Occipital lobe (tissue), 1 donor: ENCODE measurements at regions not wholly inside any gene's neighbourhood (a gene's known extent, or its start where the extent isn't known, plus 50 kb on each side); places are given as distances from the start of the nearest gene placed in this dataset.

Source experiments
- DNase-seq: peaks from one replicate; lab custom pipeline; 2025; lab: John Stamatoyannopoulos, UW

GRCh38 chr12:91561301-91561957 is 378.8 kb upstream of the DCN start:
- DNase-seq, result no peak

GRCh38 chr12:91556909-91557308 is 374.3 kb upstream of the DCN start:
- DNase-seq, result no peak

- no peak for DNase-seq
Measured at GRCh38 chr12:91555436-91556415, 373.1 kb upstream of the DCN start.

GRCh38 chr12:91551927-91552326 is 369.3 kb upstream of the DCN start:
- DNase-seq, result no peak

GRCh38 chr12:91551242-91551641 is 368.6 kb upstream of the DCN start:
- no peak for DNase-seq

GRCh38 chr12:91542666-91543065 is 360.0 kb upstream of the DCN start:
- no peak for DNase-seq

- DNase-seq, result no peak
Measured at GRCh38 chr12:91542067-91542466, 359.4 kb upstream of the DCN start.

GRCh38 chr12:91538418-91538817 is 355.8 kb upstream of the DCN start:
- DNase-seq, result no peak

GRCh38 chr12:91533366-91533765 is 350.7 kb upstream of the DCN start:
- no peak for DNase-seq

DNA sequence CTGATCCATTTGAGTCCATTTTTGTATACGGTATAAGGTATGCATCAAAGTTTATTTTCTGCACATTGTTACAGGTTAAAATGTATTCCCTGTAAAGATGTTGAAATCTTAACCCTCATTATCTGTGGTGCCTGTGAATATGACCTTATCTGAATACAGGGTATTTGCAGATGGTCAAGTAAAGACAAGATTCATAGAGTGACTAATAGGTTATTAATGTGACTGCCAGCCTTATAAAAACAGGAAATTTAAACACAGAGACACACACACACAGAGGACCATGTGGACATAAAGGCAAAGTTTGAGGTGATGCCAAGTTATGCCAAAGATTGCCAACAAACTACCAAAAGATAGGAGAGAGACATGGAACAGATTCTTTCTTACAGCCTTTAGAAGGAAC is 347.2 kb upstream of the DCN start:
- no peak for DNase-seq

DNA sequence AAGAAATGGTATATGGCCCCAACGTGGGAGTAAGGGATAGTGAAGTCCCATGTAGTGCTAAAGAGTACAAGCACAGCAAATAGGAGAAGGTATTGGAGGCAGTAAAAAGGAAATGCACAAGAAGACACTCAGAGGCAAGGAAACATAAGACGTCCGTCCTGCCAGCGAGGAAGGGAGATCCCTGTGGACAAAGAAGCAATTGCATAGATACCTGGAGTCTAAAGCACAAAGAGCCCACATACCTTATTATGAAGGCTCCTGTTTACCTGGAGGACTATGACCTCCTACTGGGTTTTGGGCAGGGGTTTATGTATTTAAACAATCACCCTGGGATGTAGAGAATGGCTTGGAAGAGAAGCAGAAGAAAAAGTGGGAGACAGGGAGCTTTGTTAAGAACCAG is 341.2 kb upstream of the DCN start:
- DNase-seq, result no peak

- no peak for DNase-seq
Measured at GRCh38 chr12:91516695-91517047, 334.1 kb upstream of the DCN start.

DNA sequence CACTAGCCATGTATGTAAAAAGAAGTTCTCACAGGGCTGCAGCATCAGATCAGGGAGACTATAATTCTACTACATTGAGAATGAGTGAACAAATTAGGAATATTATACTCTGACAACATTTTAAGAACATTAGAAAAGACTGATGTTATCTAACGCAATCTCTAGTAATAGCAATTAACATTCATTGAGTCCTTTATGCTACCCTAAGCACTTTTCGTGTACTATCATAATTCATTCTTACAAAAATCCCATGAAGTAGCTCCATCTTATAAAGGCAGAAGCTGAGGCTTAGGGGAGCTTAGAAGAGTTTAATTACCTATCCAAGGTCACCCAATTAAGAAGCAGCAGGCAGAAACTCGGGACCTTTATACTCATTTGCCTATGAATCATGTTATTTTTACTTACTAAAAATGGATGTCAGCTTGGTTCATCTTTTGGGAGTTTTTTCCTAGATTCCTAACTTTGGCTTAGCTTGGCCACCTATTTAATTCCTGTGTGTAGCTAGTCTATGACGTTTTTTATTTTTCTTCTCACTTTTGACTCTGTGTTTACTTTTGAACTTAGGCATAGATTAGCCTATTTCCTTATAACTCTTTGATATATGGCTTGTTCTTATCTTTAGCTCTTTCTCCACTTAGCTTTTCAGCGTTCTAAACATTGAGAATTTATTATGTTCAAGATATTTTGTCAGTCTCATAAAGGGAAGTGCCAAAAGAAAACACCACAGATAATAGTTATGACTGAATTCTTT is 333.5 kb upstream of the DCN start:
- DNase-seq, result no peak

- DNase-seq, result peak; percentile 3
Measured at GRCh38 chr12:91513313-91513712, 330.7 kb upstream of the DCN start.

DNA sequence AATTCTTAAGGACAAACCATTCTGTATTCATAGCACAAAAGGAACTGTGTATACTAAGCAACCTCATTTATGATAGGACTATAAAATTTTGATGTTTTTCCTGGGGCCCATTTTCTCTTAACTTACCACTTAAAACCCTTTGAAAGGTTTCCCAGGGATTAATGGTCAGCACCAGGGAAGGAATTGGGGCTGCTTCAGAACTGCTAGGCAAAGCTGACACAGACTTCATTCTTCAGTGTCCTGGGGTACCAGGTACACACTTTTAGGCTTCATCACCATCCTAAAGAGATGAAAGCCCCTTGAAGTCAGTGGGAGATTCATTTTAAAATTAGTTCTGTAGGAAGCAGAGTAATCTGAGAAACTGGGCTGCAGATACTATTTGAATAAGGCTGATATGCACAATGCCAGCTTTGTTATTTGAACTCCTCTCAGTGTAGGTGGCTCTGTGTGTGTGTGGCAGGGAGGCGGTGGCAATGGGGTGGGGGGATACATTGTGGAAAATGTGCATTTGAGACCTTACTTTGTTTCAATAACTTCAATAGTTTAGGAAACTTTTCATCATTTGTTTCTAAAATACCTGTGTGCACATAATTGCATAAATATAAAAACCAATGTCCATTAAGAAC is 329.3 kb upstream of the DCN start:
- DNase-seq, result no peak

- DNase-seq, result no peak
Measured at GRCh38 chr12:91507754-91508153, 325.1 kb upstream of the DCN start.

DNA sequence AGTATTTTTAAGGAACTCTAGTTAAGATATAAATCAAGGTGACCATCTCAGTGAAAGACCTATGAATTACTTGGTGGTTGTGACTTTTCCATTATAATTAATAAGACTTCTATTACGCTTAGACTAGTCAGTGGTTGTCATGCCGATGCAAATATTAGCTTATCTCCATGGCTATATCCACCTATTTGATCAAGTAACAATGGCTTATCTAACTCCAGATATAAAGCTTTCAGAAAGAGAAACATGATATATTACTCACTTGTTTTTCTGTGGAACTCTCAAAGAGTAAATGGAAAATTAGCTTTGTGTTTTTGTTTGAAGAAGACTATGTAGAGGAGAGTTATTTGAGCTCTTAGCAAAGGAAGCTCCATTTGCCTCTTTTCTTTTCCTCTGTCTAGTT is 323.8 kb upstream of the DCN start:
- DNase-seq, result no peak

- DNase-seq, result no peak
Measured at GRCh38 chr12:91505006-91505405, 322.4 kb upstream of the DCN start.

DNA sequence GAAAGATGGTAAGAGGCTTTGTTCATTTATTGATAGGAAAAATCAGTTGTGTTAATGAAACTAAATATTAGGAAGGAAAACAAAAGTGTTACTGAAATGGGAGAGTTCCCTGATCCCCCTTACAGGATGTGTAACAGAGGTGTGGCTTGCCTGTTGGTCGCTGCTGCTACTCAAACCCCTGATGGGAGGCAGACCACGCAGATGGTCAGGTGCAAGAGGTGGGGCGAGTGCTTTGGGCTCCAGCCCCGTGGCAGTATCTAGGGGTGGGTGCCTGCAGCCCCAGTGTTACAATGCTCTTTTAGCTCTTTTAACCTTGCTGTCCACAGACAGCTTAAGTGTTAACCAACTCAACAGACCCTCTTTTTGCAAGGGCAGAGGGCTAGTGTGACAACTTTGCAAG is 319.6 kb upstream of the DCN start:
- DNase-seq, result no peak

GRCh38 chr12:91496337-91496736 is 313.7 kb upstream of the DCN start:
- no peak for DNase-seq

DNA sequence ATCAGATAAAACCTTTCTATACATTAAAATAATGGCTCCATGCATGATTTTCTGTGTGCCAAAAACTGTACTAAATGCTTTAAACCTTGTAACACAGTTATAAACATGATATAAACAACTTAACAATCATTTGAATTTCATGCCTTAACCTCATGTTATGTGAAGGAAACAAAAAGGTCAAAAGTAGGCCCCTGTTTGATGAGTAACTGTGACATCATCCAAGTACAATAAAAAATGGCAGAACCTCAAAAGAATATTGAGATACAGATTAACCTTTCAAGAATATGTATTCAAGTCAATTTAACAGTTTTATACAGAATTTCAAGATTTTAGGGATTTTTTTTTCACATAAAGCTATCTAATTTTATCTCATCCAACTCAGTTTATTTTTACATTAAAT is 310.7 kb upstream of the DCN start:
- DNase-seq, result no peak

DNA sequence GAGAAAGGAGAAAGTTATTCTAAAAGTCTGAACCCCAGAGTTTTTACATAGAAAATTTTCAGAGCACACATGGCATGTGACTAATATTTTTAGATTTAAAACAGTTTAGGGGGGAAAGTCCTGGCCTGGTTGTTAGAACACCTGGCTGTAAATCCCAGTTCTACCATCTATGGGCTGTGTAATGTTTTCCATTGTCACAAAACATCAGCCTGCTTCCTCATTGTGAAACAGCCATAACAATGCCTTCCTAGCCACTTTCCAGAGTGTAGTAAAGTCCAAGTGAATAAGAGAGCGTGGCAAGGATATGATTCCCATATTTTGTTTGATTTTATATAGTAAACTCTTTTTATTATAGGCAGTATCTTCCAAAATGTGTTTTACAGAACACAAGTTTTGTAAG is 310.0 kb upstream of the DCN start:
- no peak for DNase-seq
